SK-N-SH (cell line): ENCODE measurements at regions not wholly inside any gene's neighbourhood (a gene's known extent, or its start where the extent isn't known, plus 50 kb on each side); places are given as distances from the start of the nearest gene placed in this dataset.

Experiments
- CTCF ChIP-seq: fragments of 200-600 bp; sonication (generic); IDR thresholded peaks from 2 replicates; pipeline ENCODE4 v1.6.1; 2017; ENCODE audit warnings: antibody characterized with exemption, mild to moderate bottlenecking, moderate library complexity
- EP300 ChIP-seq, 2 experiments: IDR thresholded peaks; 2 replicates each; pipeline versions ENCODE4 v1.4.0 to v1.6.1; 2012; ENCODE audit warnings: borderline replicate concordance in 1 of 2, low read depth in 1 of 2, low read length in 1 of 2
- FOSL2 ChIP-seq: IDR thresholded peaks from 2 replicates; pipeline ENCODE4 v1.4.0; 2012; ENCODE audit warnings: low read depth, mild to moderate bottlenecking, moderate library complexity, borderline replicate concordance
- FOXM1 ChIP-seq: IDR thresholded peaks from 2 replicates; pipeline ENCODE4 v1.4.0; 2012; ENCODE audit warnings: low read depth, mild to moderate bottlenecking
- GABPA ChIP-seq: IDR thresholded peaks from 2 replicates; pipeline ENCODE4 v1.4.0; 2012; ENCODE audit warnings: low read depth, mild to moderate bottlenecking
- JUND ChIP-seq: IDR thresholded peaks from 2 replicates; pipeline ENCODE4 v1.4.0; 2012
- MXI1 ChIP-seq: IDR thresholded peaks from 2 replicates; pipeline ENCODE4 v1.6.1; 2012; ENCODE audit warnings: mild to moderate bottlenecking, low read depth, low read length, improper control_type of control experiment
- POLR2AphosphoS5 ChIP-seq: IDR thresholded peaks from 2 replicates; pipeline ENCODE4 v1.6.1; 2012; ENCODE audit warnings: low read depth, low read length
- RCOR1 ChIP-seq: fragments of 150-350 bp; IDR thresholded peaks from 2 replicates; pipeline ENCODE4 v1.6.1; 2017; ENCODE audit warnings: antibody characterized with exemption, low read length
- SIN3A ChIP-seq: IDR thresholded peaks from 2 replicates; pipeline ENCODE4 v1.6.1; 2012; ENCODE audit warnings: low read depth, mild to moderate bottlenecking, low read length, moderate library complexity, borderline replicate concordance
- TCF12 ChIP-seq: IDR thresholded peaks from 2 replicates; pipeline ENCODE4 v1.4.0; 2012
- ZBTB33 ChIP-seq: IDR thresholded peaks from 2 replicates; pipeline ENCODE4 v1.4.0; 2012; ENCODE audit warnings: low read depth, borderline replicate concordance
- TF ChIP-seq, protein P1 (sequence below): IDR thresholded peaks from 2 replicates; pipeline ENCODE4 v1.6.1; 2012; ENCODE audit warnings: mild to moderate bottlenecking, low read depth, low read length, moderate library complexity
- TF ChIP-seq, protein P2 (sequence below): fragments of 150-350 bp; IDR thresholded peaks from 2 replicates; pipeline ENCODE4 v1.6.1; 2017; ENCODE audit warnings: antibody characterized with exemption, low read length, low read depth, borderline replicate concordance

GRCh38 chr1:224489534-224490365, 55.2 kb upstream of the WDR26 start:
- TF ChIP-seq CTCF = no peak
- TF ChIP-seq FOSL2 = no peak
- TF ChIP-seq EP300 (IDR thresholded peaks at IDR 0.05; ENCODE audit: borderline replicate concordance in 1 of 2, low read depth in 1 of 2, low read length in 1 of 2) = no peak
- TF ChIP-seq FOXM1 = no peak
- TF ChIP-seq ZBTB33 = no peak
- TF ChIP-seq, protein P1, sequence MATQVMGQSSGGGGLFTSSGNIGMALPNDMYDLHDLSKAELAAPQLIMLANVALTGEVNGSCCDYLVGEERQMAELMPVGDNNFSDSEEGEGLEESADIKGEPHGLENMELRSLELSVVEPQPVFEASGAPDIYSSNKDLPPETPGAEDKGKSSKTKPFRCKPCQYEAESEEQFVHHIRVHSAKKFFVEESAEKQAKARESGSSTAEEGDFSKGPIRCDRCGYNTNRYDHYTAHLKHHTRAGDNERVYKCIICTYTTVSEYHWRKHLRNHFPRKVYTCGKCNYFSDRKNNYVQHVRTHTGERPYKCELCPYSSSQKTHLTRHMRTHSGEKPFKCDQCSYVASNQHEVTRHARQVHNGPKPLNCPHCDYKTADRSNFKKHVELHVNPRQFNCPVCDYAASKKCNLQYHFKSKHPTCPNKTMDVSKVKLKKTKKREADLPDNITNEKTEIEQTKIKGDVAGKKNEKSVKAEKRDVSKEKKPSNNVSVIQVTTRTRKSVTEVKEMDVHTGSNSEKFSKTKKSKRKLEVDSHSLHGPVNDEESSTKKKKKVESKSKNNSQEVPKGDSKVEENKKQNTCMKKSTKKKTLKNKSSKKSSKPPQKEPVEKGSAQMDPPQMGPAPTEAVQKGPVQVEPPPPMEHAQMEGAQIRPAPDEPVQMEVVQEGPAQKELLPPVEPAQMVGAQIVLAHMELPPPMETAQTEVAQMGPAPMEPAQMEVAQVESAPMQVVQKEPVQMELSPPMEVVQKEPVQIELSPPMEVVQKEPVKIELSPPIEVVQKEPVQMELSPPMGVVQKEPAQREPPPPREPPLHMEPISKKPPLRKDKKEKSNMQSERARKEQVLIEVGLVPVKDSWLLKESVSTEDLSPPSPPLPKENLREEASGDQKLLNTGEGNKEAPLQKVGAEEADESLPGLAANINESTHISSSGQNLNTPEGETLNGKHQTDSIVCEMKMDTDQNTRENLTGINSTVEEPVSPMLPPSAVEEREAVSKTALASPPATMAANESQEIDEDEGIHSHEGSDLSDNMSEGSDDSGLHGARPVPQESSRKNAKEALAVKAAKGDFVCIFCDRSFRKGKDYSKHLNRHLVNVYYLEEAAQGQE = no peak
- TF ChIP-seq, protein P2, sequence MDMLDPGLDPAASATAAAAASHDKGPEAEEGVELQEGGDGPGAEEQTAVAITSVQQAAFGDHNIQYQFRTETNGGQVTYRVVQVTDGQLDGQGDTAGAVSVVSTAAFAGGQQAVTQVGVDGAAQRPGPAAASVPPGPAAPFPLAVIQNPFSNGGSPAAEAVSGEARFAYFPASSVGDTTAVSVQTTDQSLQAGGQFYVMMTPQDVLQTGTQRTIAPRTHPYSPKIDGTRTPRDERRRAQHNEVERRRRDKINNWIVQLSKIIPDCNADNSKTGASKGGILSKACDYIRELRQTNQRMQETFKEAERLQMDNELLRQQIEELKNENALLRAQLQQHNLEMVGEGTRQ = no peak
- TF ChIP-seq POLR2AphosphoS5 = no peak
- no peak for TF ChIP-seq SIN3A
- TF ChIP-seq JUND = no peak
- no peak for TF ChIP-seq MXI1
- TF ChIP-seq TCF12 = no peak
- no peak for TF ChIP-seq RCOR1
- TF ChIP-seq GABPA = no peak
